ENCODE measurements at regions not wholly inside any gene's neighbourhood (a gene's known extent, or its start where the extent isn't known, plus 50 kb on each side); places are given as distances from the start of the nearest gene placed in this dataset.
A peak's percentile ranks its signal among the peaks of the same experiment; 100 is the strongest.

DNA sequence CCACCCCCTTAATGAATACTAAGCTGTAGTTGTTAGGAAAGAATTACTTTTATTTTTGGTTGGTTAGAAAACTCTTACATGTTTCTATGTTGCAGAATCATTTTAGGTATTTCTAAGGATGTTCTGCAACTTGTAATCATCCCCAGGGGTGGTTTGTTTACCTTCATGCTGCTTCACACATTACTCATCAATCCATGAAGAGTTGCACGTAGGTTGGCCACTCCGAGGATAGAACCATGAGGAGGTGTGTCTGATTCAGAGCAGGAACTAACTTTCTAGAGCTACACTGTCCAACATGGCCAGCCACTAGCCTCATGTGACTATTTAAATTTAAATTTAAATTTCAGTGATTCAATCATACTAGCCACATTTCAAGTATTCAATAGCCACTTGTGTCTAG lies 127.2 kb upstream of the FRMPD4 start:
- no peak overlapping the region for H2AFZ ChIP-seq (replicated peaks; ENCODE audit: low read length, poor library complexity)
- no peak overlapping the region for H3K9ac ChIP-seq (ENCODE audit: low read depth, low read length)
- H3K4me3 ChIP-seq (ENCODE audit: insufficient read depth, low read depth, low read length): no peak overlapping the region
- peaks cover 2% of the 10 kb centered on the region; the same call in 1 of the 2 replicates for H3K4me1 ChIP-seq (ENCODE audit: control insufficient read depth, insufficient read depth, low read length)
- no peak overlapping the region for H4K5ac ChIP-seq (ENCODE audit: low read depth, low read length)
- H2BK20ac ChIP-seq (ENCODE audit: low read depth, low read length): peak overlapping the region; percentile 71
- dilution Hi-C loops (cut with HindIII; ENCODE audit: low sequenced_read_pairs, unreplicated experiment): no loop called here
- H2BK15ac ChIP-seq (ENCODE audit: low read depth, low read length): no peak overlapping the region
- H2AK5ac ChIP-seq (ENCODE audit: low read depth, low read length): no peak overlapping the region
- no peak overlapping the region for H4K91ac ChIP-seq (ENCODE audit: insufficient read depth, low read depth, low read length)
- H3K27ac ChIP-seq (ENCODE audit: insufficient read depth, low read length): no peak overlapping the region
- H4K20me1 ChIP-seq (ENCODE audit: insufficient read depth, low read length): no peaks in the 10 kb centered on the region
- peak; percentile 81 for DNase-seq
- H3K27me3 ChIP-seq (ENCODE audit: control insufficient read depth, insufficient read depth, low read length): no peaks in the 10 kb centered on the region
- H3K4ac ChIP-seq (ENCODE audit: low read depth, low read length): no peak overlapping the region
- no peaks in the 10 kb centered on the region for H3K79me1 ChIP-seq (ENCODE audit: low read depth in 1 of 2, low read length in 2 of 2)
- no CpG with 5 or more reads among the region's 2 CpGs for WGBS, 2 experiments (ENCODE audit: extremely low coverage in 2 of 2, insufficient read length in 1 of 2)
- no TSS peak for BruUV-seq (replicated peaks)
- in situ Hi-C loops (cut with MboI; ENCODE audit: low sequenced_read_pairs): no loop called here
- H3K23ac ChIP-seq (ENCODE audit: low read depth, low read length): no peak overlapping the region
- H3K18ac ChIP-seq (ENCODE audit: low read depth, low read length): no peak overlapping the region; the same call in 1 of the 2 replicates
- peak; percentile 58 for ATAC-seq (ENCODE audit: low read depth)
- peak overlapping the region; percentile 39 for H2BK120ac ChIP-seq (ENCODE audit: low read depth, low read length)
- 0 out of 2 replicates have a peak, but pooled peaks cover 2% of the 10 kb centered on the region for H3K9me3 ChIP-seq (ENCODE audit: control insufficient read depth, insufficient read depth, low read length)
- TF ChIP-seq CHD1 (IDR thresholded peaks at IDR 0.05; ENCODE audit: low read depth, low read length) (no peak), CEBPB (IDR thresholded peaks at IDR 0.05; ENCODE audit: low read depth, low read length) (peak; percentile 46; the same call in 1 of the 2 replicates), ELK1 (IDR thresholded peaks at IDR 0.05; ENCODE audit: borderline replicate concordance, low read depth, low read length) (no peak), RCOR1 (IDR thresholded peaks at IDR 0.05; ENCODE audit: insufficient replicate concordance, low read length) (no peak), CTCF (conservative IDR thresholded peaks at IDR 0.05; ENCODE audit: low read depth, low read length) (no peak), MAZ (IDR thresholded peaks at IDR 0.05; ENCODE audit: borderline replicate concordance, low read depth, low read length) (no peak), BHLHE40 (IDR thresholded peaks at IDR 0.05; ENCODE audit: low read depth, low read length) (no peak), RFX5 (IDR thresholded peaks at IDR 0.05; ENCODE audit: low read depth, low read length) (no peak)
- CTCF ChIA-PET: no interaction called here
- H3K56ac ChIP-seq (ENCODE audit: extremely low read depth, insufficient read depth, low read length): no peak overlapping the region
- no peak overlapping the region for H2AK9ac ChIP-seq (replicated peaks; ENCODE audit: low read depth, low read length, poor library complexity)
- H3K36me3 ChIP-seq (ENCODE audit: control insufficient read depth, insufficient read depth, low read length): no peaks in the 10 kb centered on the region
- H3K4me2 ChIP-seq (ENCODE audit: low read depth, low read length): no peak overlapping the region
- POLR2A ChIA-PET (ENCODE audit: unreplicated experiment): no interaction called here
- intact Hi-C loops (cut with micrococcal nuclease): no loop called here
- H3K9me1 ChIP-seq (ENCODE audit: insufficient read depth, low read length): no peaks in the 10 kb centered on the region
- H3K14ac ChIP-seq (replicated peaks; ENCODE audit: low read depth, low read length): no peak overlapping the region
- no peak overlapping the region for H4K8ac ChIP-seq (ENCODE audit: low read depth in 2 of 2, low read length in 2 of 2)
- peak overlapping the region; percentile 76 for H2BK5ac ChIP-seq (ENCODE audit: low read depth, low read length, poor library complexity, severe bottlenecking)

Data from IMR-90 (cell line).